ENCODE measurements at regions not wholly inside any gene's neighbourhood (a gene's known extent, or its start where the extent isn't known, plus 50 kb on each side); places are given as distances from the start of the nearest gene placed in this dataset.

- Histone ChIP-seq H2AFZ (ENCODE audit: low read length) (no peak overlapping the region), H4K20me1 (ENCODE audit: control insufficient read depth, extremely low read depth, insufficient read depth, low read length) (no peaks in the 10 kb centered on the region), H3K9ac (ENCODE audit: insufficient read depth, low read length) (no peak overlapping the region), H3K36me3 (ENCODE audit: control insufficient read depth, insufficient read depth, low read length) (no peaks in the 10 kb centered on the region), H3K4me3 (replicated peaks in 1 of 4; ENCODE audit: control extremely low read depth in 1 of 4, insufficient read depth in 1 of 4, low read depth in 3 of 4, low read length in 4 of 4) (no peak overlapping the region), H3K4me1 (ENCODE audit: control insufficient read depth, extremely low read depth, insufficient read depth, low read length) (no peaks in the 10 kb centered on the region), H3K79me2 (ENCODE audit: control insufficient read depth, insufficient read depth, low read length) (no peaks in the 10 kb centered on the region), H3K4me2 (ENCODE audit: extremely low read depth, insufficient read depth, low read length) (no peak overlapping the region), H3K9me3 (ENCODE audit: control insufficient read depth, insufficient read depth, low read depth, low read length) (no peaks in the 10 kb centered on the region), H3K27ac (ENCODE audit: insufficient read depth, low read length) (no peak overlapping the region), H3K27me3 (ENCODE audit: control insufficient read depth, insufficient read depth, low read length) (no peaks in the 10 kb centered on the region)
- peak in 1 of 2 donors; percentile 88 for DNase-seq (ENCODE audit: low read depth in 2 of 2)
- TF ChIP-seq CTCF (conservative IDR thresholded peaks at IDR 0.05 in 1 of 2, IDR thresholded peaks at IDR 0.05 in 1 of 2; ENCODE audit: low read depth in 1 of 2, low read length in 2 of 2) (no peak), EZH2 (IDR thresholded peaks at IDR 0.05; ENCODE audit: low read length, missing control alignments) (no peak)
Measured at GRCh38 chr15:59918994-59919951, 84.8 kb upstream of the FOXB1 start.

- H3K27ac ChIP-seq (ENCODE audit: insufficient read depth, low read length) = no peak overlapping the region
- no peak overlapping the region for H2AFZ ChIP-seq (ENCODE audit: low read length)
- H3K9ac ChIP-seq (ENCODE audit: insufficient read depth, low read length) = no peak overlapping the region
- TF ChIP-seq CTCF (conservative IDR thresholded peaks at IDR 0.05 in 1 of 2, IDR thresholded peaks at IDR 0.05 in 1 of 2; ENCODE audit: low read depth in 1 of 2, low read length in 2 of 2) (peak; percentile 9 to 60), EZH2 (IDR thresholded peaks at IDR 0.05; ENCODE audit: low read length, missing control alignments) (no peak)
- no peak overlapping the region for H3K4me2 ChIP-seq (ENCODE audit: extremely low read depth, insufficient read depth, low read length)
- H3K27me3 ChIP-seq (ENCODE audit: control insufficient read depth, insufficient read depth, low read length) = no peaks in the 10 kb centered on the region
- peak; percentile 28 to 39 for DNase-seq (ENCODE audit: low read depth in 2 of 2)
- H3K9me3 ChIP-seq (ENCODE audit: control insufficient read depth, insufficient read depth, low read depth, low read length) = no peaks in the 10 kb centered on the region
- H3K4me1 ChIP-seq (ENCODE audit: control insufficient read depth, extremely low read depth, insufficient read depth, low read length) = no peaks in the 10 kb centered on the region
- no peak overlapping the region for H3K4me3 ChIP-seq (replicated peaks in 1 of 4; ENCODE audit: control extremely low read depth in 1 of 4, insufficient read depth in 1 of 4, low read depth in 3 of 4, low read length in 4 of 4)
- no peaks in the 10 kb centered on the region for H3K79me2 ChIP-seq (ENCODE audit: control insufficient read depth, insufficient read depth, low read length)
- no peaks in the 10 kb centered on the region for H3K36me3 ChIP-seq (ENCODE audit: control insufficient read depth, insufficient read depth, low read length)
- H4K20me1 ChIP-seq (ENCODE audit: control insufficient read depth, extremely low read depth, insufficient read depth, low read length) = no peaks in the 10 kb centered on the region
Measured at GRCh38 chr15:59917504-59918157, 86.5 kb upstream of the FOXB1 start.

GRCh38 chr15:59906046-59906445 lies 98.1 kb upstream of the FOXB1 start:
- Histone ChIP-seq H3K4me3 (replicated peaks in 1 of 4; ENCODE audit: control extremely low read depth in 1 of 4, insufficient read depth in 1 of 4, low read depth in 3 of 4, low read length in 4 of 4) (no peak overlapping the region), H3K9ac (ENCODE audit: insufficient read depth, low read length) (no peak overlapping the region), H3K4me1 (ENCODE audit: control insufficient read depth, extremely low read depth, insufficient read depth, low read length) (no peaks in the 10 kb centered on the region), H4K20me1 (ENCODE audit: control insufficient read depth, extremely low read depth, insufficient read depth, low read length) (no peaks in the 10 kb centered on the region), H3K4me2 (ENCODE audit: extremely low read depth, insufficient read depth, low read length) (no peak overlapping the region), H3K9me3 (ENCODE audit: control insufficient read depth, insufficient read depth, low read depth, low read length) (no peaks in the 10 kb centered on the region), H3K79me2 (ENCODE audit: control insufficient read depth, insufficient read depth, low read length) (no peaks in the 10 kb centered on the region), H3K27me3 (ENCODE audit: control insufficient read depth, insufficient read depth, low read length) (no peaks in the 10 kb centered on the region), H3K27ac (ENCODE audit: insufficient read depth, low read length) (no peak overlapping the region), H3K36me3 (ENCODE audit: control insufficient read depth, insufficient read depth, low read length) (no peaks in the 10 kb centered on the region), H2AFZ (ENCODE audit: low read length) (no peak overlapping the region)
- DNase-seq (ENCODE audit: low read depth in 2 of 2) = no peak
- TF ChIP-seq EZH2 (IDR thresholded peaks at IDR 0.05; ENCODE audit: low read length, missing control alignments) (no peak), CTCF (conservative IDR thresholded peaks at IDR 0.05 in 1 of 2, IDR thresholded peaks at IDR 0.05 in 1 of 2; ENCODE audit: low read depth in 1 of 2, low read length in 2 of 2) (no peak)

All from fibroblast of lung (primary cell).